Mesodermal cell (in vitro differentiated cells): ENCODE measurements at regions not wholly inside any gene's neighbourhood (a gene's known extent, or its start where the extent isn't known, plus 50 kb on each side); places are given as distances from the start of the nearest gene placed in this dataset.

Source experiments
- H3K27ac ChIP-seq: 2 replicates; pipeline ENCODE4 v1.7.0; 2013; ENCODE audit warnings: mild to moderate bottlenecking, low read depth, low read length, moderate library complexity; ENCODE audit not compliant: severe bottlenecking
- H3K36me3 ChIP-seq: 2 replicates; pipeline ENCODE4 v1.7.1; 2013; ENCODE audit warnings: mild to moderate bottlenecking, low read length, moderate library complexity; ENCODE audit not compliant: control insufficient read depth, insufficient read depth
- H3K4me1 ChIP-seq: one replicate; pipeline ENCODE4 v1.7.1; 2013; ENCODE audit warnings: mild to moderate bottlenecking, low read length; ENCODE audit not compliant: insufficient read depth, control insufficient read depth, poor library complexity, severe bottlenecking
- H3K4me3 ChIP-seq: 2 replicates; pipeline ENCODE4 v1.7.0; 2013; ENCODE audit warnings: low read length, control low read depth, mild to moderate bottlenecking; ENCODE audit not compliant: insufficient read depth, poor library complexity, severe bottlenecking; ENCODE audit errors: extremely low read depth
- H3K9me3 ChIP-seq: 2 replicates; pipeline ENCODE4 v1.7.1; 2013; ENCODE audit warnings: mild to moderate bottlenecking, low read length, moderate library complexity; ENCODE audit not compliant: control insufficient read depth
- WGBS, 2 experiments: methylation state at CpG; one replicate each; pipeline ENCODE4 v1.1.5; 2013; ENCODE audit warnings: missing lambda C conversion rate in 2 of 2; ENCODE audit not compliant: insufficient coverage in 2 of 2; 5-methylcytosine and 5-hydroxymethylcytosine counted together

DNA sequence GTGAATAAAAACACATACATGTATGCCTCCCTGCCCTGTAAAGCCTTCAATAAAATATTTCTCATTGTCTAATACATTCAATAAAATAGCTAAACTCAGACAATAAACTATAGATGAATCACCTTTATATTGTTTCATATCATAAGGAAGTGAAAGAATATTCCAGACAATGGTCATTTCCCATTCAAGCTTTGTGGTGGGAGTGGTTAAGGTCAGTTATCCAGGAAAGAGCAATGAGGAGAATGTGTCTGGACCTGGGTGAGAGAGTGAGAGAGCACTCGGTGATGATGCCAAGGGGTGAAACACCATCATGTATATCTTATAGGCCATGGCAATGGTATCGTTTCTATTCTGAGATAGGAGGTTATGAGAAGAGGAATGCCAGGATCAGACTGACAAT is 197.8 kb downstream of the PDHA2 start:
- Histone ChIP-seq H3K36me3 (no peaks in the 10 kb centered on the region), H3K4me3 (no peak overlapping the region)
- 75% methylated on average over 2 of the region's 2 CpGs; no CpG with 5 or more reads in 1 of the 2 experiments for WGBS, 2 experiments

DNA sequence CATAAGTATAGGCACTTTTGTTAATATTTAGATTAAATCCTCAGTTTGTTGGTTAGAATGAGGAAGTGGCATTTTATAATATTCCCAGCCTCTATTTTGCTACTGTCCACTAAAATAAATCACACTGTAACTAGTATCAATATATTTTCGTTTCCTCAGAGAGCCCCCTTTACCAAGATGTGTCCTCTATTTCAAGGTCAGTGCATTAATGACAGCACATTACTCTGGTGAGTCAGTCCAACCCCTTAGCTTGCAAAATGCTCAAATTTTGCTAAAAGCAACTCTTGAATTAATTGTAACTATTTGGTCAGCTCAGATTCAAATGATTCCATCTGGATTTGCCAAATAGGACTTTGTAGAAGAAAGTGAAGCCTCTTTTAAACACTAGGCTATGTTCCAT is 199.3 kb downstream of the PDHA2 start:
- WGBS, 2 experiments, result 81 to 91% methylated on average over 1 of the region's 1 CpG
- Histone ChIP-seq H3K4me1 (no peaks in the 10 kb centered on the region), H3K27ac (no peak overlapping the region), H3K9me3 (no peaks in the 10 kb centered on the region), H3K4me3 (no peak overlapping the region), H3K36me3 (no peaks in the 10 kb centered on the region)

More for the DNA sequence above, 197.8 kb downstream of the PDHA2 start:
- H3K27ac ChIP-seq, result no peak overlapping the region
- no peaks in the 10 kb centered on the region for H3K4me1 ChIP-seq
- no peaks in the 10 kb centered on the region for H3K9me3 ChIP-seq

DNA sequence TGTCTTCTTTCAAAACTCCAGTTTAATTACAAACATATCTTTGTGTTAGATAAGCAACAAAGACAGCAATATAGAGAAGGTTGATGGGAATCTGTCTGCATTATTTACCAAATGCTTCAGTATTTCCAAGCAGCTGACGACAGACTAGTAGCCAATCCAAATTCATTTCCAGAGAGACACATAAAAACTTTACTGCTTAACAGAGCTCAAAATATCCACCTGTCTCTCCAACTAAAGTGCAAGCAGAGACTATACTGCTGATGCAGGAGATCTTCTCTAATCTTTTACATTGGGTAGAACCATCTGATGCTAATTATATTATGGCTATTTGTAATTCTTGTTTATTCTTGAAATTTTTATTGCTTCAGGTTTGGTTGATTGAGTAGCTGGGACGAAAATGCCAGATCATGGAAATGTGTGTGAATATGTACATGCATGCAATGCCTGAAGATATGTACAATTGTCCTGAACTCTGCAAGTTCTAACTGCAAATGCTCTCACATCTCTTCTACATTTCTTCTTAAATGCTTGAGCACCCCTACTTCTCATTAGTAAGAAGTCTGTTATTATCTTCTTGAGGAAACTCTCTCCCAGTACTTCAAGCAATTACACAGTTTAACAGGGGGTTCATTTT is 200.0 kb downstream of the PDHA2 start:
- H3K4me1 ChIP-seq, result no peaks in the 10 kb centered on the region
- no peaks in the 10 kb centered on the region for H3K9me3 ChIP-seq
- H3K4me3 ChIP-seq, result no peak overlapping the region
- H3K27ac ChIP-seq, result no peak overlapping the region
- 100% methylated on average over 1 of the region's 2 CpGs for whole genome bisulfite sequencing, 2 experiments
- no peaks in the 10 kb centered on the region for H3K36me3 ChIP-seq

DNA sequence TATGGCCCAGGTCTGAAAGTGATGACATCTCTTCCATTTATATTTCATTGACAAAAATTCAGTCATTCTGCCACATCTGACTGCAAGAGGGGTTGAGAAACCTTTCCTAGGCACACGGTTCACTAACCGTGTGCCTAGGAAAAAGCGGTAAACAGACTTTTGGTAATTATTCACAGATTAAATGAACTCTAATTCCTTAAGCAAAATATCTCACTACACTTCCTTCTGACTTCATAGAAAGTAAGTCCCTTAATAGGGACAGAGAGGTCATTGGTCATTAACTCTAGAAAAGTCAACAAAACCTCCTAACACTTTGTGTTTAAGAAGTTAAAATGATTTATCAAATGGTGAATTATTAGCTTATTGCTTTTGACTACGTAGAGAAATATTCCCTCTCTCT is 205.1 kb downstream of the PDHA2 start:
- Histone ChIP-seq H3K4me3 (no peak overlapping the region), H3K36me3 (no peaks in the 10 kb centered on the region), H3K27ac (no peak overlapping the region), H3K4me1 (no peaks in the 10 kb centered on the region), H3K9me3 (no peaks in the 10 kb centered on the region)
- WGBS, 2 experiments, result 83 to 100% methylated on average over 1 to 3 of the region's 4 CpGs

DNA sequence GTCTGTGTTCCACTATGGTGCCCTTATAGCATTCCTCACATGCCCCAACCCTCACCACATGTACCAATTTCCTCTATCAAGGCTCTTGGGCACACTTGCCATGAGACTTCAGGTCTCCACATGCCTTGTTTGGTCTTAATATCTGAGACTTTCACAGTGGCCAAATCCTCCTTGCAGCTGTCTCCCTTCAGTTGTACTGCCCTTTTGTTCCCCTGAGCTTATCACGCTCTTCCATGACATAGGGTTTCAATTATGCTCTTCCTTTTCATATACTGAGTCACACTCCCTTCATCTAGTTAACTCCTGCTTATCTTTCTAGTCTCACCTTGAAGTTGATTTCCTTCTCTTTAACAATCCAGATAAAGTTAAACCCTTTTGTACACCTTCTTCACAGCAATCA is 212.9 kb downstream of the PDHA2 start:
- 88 to 94% methylated on average over 1 of the region's 1 CpG for WGBS, 2 experiments
- Histone ChIP-seq H3K9me3 (no peaks in the 10 kb centered on the region), H3K36me3 (no peaks in the 10 kb centered on the region), H3K4me3 (no peak overlapping the region), H3K27ac (no peak overlapping the region), H3K4me1 (no peaks in the 10 kb centered on the region)

DNA sequence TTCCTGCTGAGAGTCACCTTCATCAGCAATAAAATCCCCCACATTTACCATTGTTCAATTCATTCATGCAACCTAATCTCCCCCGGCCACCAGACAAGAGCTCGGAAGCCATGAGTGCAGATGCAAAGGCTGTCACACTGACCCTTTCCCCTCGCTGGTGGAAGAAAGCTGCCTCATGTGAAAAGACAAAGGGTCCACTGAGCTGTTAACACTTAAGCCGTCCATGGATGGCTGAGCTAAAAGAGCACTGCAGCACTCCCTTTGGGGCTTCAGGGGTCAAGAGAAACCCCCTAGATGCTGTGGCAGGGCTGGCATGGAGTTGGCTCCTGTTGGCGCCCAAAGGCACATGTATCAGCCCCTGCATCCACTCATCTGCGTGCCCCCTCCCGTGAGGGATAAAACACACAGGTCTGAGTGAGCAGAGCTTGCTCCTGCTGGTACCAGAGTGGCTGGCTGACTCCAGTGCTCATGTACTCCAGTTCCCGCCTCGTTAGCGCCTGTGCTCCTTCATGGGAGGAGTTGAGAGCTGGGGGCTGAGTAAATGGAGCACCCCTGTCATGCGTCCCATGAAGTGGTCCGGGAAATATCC is 216.5 kb downstream of the PDHA2 start:
- Histone ChIP-seq H3K36me3 (no peaks in the 10 kb centered on the region), H3K4me1 (no peaks in the 10 kb centered on the region), H3K27ac (no peak overlapping the region), H3K4me3 (no peak overlapping the region), H3K9me3 (no peaks in the 10 kb centered on the region)
- WGBS, 2 experiments, result 89% methylated on average over 12 of the region's 12 CpGs

DNA sequence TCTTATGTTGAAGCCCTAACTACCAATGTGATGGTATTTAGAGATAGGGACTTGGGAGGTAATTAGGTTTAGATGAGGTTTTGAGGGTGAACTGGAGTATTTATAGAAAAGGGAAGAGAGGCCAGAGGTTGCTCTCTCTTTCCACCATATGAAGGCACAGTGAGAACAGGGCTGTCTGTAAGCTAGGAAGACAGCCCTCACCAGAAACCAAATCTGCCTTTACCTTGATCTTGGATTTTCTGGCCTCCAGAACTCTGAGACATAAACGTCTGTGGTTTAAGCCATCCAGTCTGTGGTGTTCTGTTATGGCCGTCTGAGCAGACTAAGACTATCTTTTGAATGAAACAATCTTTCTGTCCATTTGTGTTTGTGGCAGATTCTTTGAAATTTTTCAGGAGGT is 223.7 kb downstream of the PDHA2 start:
- 93 to 100% methylated on average over 2 of the region's 2 CpGs for WGBS, 2 experiments

DNA sequence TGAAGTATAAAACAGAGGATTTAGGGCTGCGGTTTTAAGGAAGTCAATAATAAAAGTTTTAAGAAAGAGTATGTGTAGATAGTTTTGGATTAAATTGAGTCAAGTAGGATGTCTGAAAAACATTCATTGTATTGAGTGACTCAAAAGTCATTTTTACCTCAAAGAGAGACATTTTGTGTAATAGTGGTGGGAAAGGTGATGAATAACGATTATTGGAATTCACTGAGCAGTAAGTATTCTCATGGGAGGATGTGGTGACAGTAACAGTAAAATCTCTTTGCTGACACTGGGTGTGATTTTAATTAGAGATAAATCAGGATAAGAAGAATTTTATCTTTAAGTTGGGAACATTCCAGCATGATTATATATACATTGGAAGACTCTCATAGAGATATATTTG is 233.6 kb downstream of the PDHA2 start:
- Histone ChIP-seq H3K27ac (no peak overlapping the region), H3K36me3 (no peaks in the 10 kb centered on the region), H3K4me3 (no peak overlapping the region), H3K4me1 (no peaks in the 10 kb centered on the region), H3K9me3 (no peaks in the 10 kb centered on the region)
- 97 to 100% methylated on average over 1 to 2 of the region's 2 CpGs for WGBS, 2 experiments

More for the DNA sequence above, 223.7 kb downstream of the PDHA2 start:
- Histone ChIP-seq H3K9me3 (no peaks in the 10 kb centered on the region), H3K4me3 (no peak overlapping the region), H3K27ac (no peak overlapping the region), H3K4me1 (no peaks in the 10 kb centered on the region), H3K36me3 (no peaks in the 10 kb centered on the region)

DNA sequence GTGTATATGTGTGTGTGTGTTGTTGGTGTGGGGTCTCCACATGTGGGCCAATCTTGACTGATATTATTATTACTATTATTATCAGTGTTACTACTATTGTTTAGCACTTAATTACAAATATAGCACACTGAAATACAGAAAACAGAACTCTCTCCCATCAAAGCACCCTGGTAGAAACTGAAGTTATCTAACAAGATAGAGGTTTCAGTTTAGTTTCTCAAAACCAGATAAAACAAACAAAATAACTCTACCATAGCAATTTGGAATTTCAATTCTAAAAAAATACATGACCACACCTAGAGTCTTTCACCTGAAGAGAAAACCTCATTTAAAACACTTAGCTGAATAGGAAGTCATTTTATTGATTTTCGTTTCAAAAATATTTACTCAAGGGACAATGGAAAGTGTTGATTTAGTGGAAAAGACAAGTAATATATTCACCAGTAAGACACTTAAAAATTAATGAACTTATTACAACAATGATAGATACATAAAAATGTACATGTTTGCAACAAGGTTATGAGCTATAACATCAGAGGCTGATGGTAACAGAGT is 252.3 kb downstream of the PDHA2 start:
- Histone ChIP-seq H3K4me1 (no peaks in the 10 kb centered on the region), H3K4me3 (no peak overlapping the region), H3K36me3 (no peaks in the 10 kb centered on the region), H3K27ac (no peak overlapping the region), H3K9me3 (no peaks in the 10 kb centered on the region)
- no CpG with 5 or more reads among the region's 1 CpG for WGBS, 2 experiments

DNA sequence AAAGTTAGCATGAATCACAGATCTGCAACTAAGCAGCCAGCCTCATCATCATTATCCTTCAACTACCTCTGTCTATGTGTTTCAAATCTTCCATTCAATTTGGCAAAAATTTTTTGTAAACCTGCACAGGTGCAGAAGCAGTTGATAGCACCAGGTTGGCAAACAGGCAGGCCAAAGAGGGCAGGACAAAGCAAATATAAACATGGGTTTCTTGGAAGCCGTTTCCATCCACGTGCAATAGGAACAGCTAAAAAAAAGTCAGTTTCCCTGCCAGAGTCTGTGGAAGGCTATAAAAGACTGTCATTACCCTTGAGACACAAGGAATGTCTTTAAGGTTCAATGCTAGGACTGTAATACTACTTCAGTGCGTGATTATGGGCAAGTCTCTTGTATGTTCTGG is 253.2 kb downstream of the PDHA2 start:
- Histone ChIP-seq H3K4me3 (no peak overlapping the region), H3K27ac (no peak overlapping the region), H3K36me3 (no peaks in the 10 kb centered on the region), H3K4me1 (no peaks in the 10 kb centered on the region), H3K9me3 (no peaks in the 10 kb centered on the region)
- WGBS, 2 experiments, result 88 to 89% methylated on average over 3 of the region's 3 CpGs

DNA sequence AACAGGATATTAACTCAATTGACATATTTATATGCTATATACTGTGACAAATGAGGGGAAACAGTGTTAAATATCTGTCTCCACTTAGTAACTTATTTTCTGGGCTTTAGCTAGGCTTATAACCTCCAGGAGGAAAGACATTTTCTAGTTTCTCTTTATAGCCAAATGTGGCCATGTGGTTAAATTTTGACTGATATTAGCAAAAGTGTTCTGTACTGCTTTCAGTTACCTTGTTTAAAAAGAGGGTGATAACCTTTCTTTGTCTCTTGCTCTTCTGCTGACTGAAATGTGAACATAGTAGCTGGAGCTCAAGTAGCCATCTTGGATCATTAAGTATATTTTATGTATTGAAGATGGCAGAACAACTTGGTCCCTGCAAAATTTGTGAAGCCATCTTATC is 253.7 kb downstream of the PDHA2 start:
- Histone ChIP-seq H3K36me3 (no peaks in the 10 kb centered on the region), H3K9me3 (no peaks in the 10 kb centered on the region), H3K4me1 (no peaks in the 10 kb centered on the region), H3K27ac (no peak overlapping the region), H3K4me3 (no peak overlapping the region)
